Gastroesophageal sphincter (tissue), 4 donors: ENCODE measurements at regions not wholly inside any gene's neighbourhood (a gene's known extent, or its start where the extent isn't known, plus 50 kb on each side); places are given as distances from the start of the nearest gene placed in this dataset.

ENCODE experiments used
- ATAC-seq: fragments of 150-250 bp; one replicate; pipeline ENCODE4 v1.9.1; 2016; ENCODE audit warnings: mild to moderate bottlenecking, moderate library complexity
- H3K27ac ChIP-seq, 4 donors: fragments of 200-600 bp; sonication (generic) in 3 of 4; 1 replicate in 3 of 4; 2 replicates in 1 of 4; pipeline ENCODE4 v1.5.1; 2016 to 2019
- H3K27me3 ChIP-seq: fragments of 200-600 bp; sonication (generic); one replicate; pipeline ENCODE4 v1.5.1; 2019
- H3K36me3 ChIP-seq, 2 donors: fragments of 200-600 bp; sonication (generic); one replicate each; pipeline ENCODE4 v1.5.1; 2019; ENCODE audit warnings: control low read depth in 1 of 2
- H3K4me1 ChIP-seq, 3 donors: fragments of 200-600 bp; sonication (generic); 1 replicate in 2 of 3; 2 replicates in 1 of 3; pipeline ENCODE4 v1.5.1; 2016 to 2019; ENCODE audit warnings: control low read depth in 2 of 3
- H3K4me3 ChIP-seq, 2 donors: fragments of 200-600 bp; sonication (generic); one replicate each; pipeline ENCODE4 v1.5.1; 2019; ENCODE audit warnings: mild to moderate bottlenecking in 1 of 2, moderate library complexity in 1 of 2
- H3K9me3 ChIP-seq, 3 donors: fragments of 200-600 bp; sonication (generic); one replicate each; pipeline ENCODE4 v1.5.1; 2017 to 2019; ENCODE audit warnings: control low read depth in 2 of 3
- EP300 ChIP-seq: sonication (generic); formaldehyde crosslinking; IDR thresholded peaks from one replicate; pipeline ENCODE4 v1.6.1; 2017; ENCODE audit warnings: antibody characterized with exemption, mild to moderate bottlenecking
- POLR2A ChIP-seq, 2 donors: fragments of 450-650 bp; IDR thresholded peaks; one replicate each; pipeline ENCODE4 v1.6.1; 2017; ENCODE audit warnings: antibody characterized with exemption in 2 of 2, mild to moderate bottlenecking in 2 of 2, moderate library complexity in 1 of 2
- POLR2AphosphoS5 ChIP-seq: sonication (generic); formaldehyde crosslinking; IDR thresholded peaks from one replicate; pipeline ENCODE4 v1.6.1; 2017; ENCODE audit warnings: antibody characterized with exemption
- WGBS, 2 donors: methylation state at CpG; one replicate each; pipeline ENCODE4 v1.1.5; 2018; ENCODE audit warnings: low coverage in 1 of 2; 5-methylcytosine and 5-hydroxymethylcytosine counted together
- TF ChIP-seq, protein P1 (sequence below), 4 experiments: fragments of 200-600 bp in 2 of 4; fragments of 450-650 bp in 2 of 4; sonication (generic) in 1 of 4; IDR thresholded peaks; one replicate each; pipeline ENCODE4 v1.5.1; 2017 to 2019; ENCODE audit warnings: antibody characterized with exemption in 4 of 4, mild to moderate bottlenecking in 2 of 4, moderate library complexity in 2 of 4

DNA sequence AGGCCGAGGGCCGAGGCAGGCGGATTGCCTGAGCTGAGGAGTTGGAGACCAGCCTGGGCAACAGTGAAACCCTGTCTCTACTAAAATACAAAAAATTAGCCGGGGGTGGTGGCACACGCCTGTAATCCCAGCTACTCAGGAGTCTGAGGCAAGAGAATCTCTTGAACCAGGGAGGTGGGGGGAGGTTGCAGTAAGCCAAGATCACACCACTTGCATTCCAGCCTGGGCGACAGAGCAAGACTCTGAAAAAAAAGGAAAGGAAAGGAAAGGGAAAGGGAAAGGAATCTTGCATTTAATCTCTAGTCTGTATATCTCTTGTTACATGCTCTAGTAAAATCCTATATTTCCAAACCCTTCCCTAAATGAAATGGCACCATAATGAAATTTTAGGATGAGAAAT lies 328.3 kb upstream of the ADGRL2 start:
- no peak overlapping the region for H3K4me3 ChIP-seq
- no peaks in the 10 kb centered on the region for H3K36me3 ChIP-seq
- 80 to 100% methylated on average over 1 to 6 of the region's 6 CpGs for WGBS, 2 donors
- H3K9me3 ChIP-seq = no peaks in the 10 kb centered on the region
- ATAC-seq = no peak
- H3K4me1 ChIP-seq = peaks cover 0 to 2% (median 0%) of the 10 kb centered on the region in 3 donors
- TF ChIP-seq POLR2AphosphoS5 = no peak
- no peak for TF ChIP-seq POLR2A (IDR thresholded peaks at IDR 0.05)
- no peak for TF ChIP-seq EP300
- TF ChIP-seq, protein P1, sequence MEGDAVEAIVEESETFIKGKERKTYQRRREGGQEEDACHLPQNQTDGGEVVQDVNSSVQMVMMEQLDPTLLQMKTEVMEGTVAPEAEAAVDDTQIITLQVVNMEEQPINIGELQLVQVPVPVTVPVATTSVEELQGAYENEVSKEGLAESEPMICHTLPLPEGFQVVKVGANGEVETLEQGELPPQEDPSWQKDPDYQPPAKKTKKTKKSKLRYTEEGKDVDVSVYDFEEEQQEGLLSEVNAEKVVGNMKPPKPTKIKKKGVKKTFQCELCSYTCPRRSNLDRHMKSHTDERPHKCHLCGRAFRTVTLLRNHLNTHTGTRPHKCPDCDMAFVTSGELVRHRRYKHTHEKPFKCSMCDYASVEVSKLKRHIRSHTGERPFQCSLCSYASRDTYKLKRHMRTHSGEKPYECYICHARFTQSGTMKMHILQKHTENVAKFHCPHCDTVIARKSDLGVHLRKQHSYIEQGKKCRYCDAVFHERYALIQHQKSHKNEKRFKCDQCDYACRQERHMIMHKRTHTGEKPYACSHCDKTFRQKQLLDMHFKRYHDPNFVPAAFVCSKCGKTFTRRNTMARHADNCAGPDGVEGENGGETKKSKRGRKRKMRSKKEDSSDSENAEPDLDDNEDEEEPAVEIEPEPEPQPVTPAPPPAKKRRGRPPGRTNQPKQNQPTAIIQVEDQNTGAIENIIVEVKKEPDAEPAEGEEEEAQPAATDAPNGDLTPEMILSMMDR (IDR thresholded peaks at IDR 0.05) = no peak
- no peaks in the 10 kb centered on the region for H3K27me3 ChIP-seq
- H3K27ac ChIP-seq = no peak overlapping the region

DNA sequence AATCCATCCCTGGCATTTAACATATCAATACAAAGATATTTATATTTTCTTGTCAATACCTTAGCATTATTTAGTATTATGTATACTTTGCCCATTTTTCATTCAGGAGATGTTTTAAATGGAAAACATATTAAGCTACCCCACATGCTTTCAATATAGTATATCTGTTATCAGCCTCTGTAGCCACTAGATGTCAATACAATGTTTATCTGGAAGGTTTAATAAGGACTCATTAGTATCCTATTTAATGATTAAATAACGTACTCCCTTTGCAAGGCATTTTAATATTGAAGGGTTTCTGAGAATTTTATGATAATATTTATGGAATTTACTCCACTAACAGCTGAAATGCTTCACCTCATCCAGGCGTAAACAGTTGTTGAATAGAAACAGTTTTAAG lies 329.5 kb upstream of the ADGRL2 start:
- H3K4me1 ChIP-seq = no peaks in the 10 kb centered on the region
- TF ChIP-seq, protein P1 (IDR thresholded peaks at IDR 0.05) = no peak
- TF ChIP-seq POLR2AphosphoS5 = no peak
- no peak for TF ChIP-seq POLR2A (IDR thresholded peaks at IDR 0.05)
- TF ChIP-seq EP300 = no peak
- WGBS, 2 donors = 75 to 82% methylated on average over 2 of the region's 2 CpGs
- no peaks in the 10 kb centered on the region for H3K9me3 ChIP-seq
- no peaks in the 10 kb centered on the region for H3K36me3 ChIP-seq
- no peak overlapping the region for H3K27ac ChIP-seq
- H3K27me3 ChIP-seq = no peaks in the 10 kb centered on the region
- H3K4me3 ChIP-seq = no peak overlapping the region
- ATAC-seq = no peak

GRCh38 chr1:81470275-81470674 lies 330.5 kb upstream of the ADGRL2 start:
- ATAC-seq = no peak
- no peak overlapping the region for H3K27ac ChIP-seq
- no peak for TF ChIP-seq POLR2AphosphoS5
- no peak for TF ChIP-seq POLR2A (IDR thresholded peaks at IDR 0.05)
- TF ChIP-seq EP300 = no peak
- H3K36me3 ChIP-seq = no peaks in the 10 kb centered on the region
- H3K27me3 ChIP-seq = no peaks in the 10 kb centered on the region
- no peaks in the 10 kb centered on the region for H3K9me3 ChIP-seq
- H3K4me3 ChIP-seq = no peak overlapping the region
- 81 to 82% methylated on average over 3 of the region's 3 CpGs for WGBS, 2 donors
- H3K4me1 ChIP-seq = no peaks in the 10 kb centered on the region

- no peak for ATAC-seq
- no peak for TF ChIP-seq POLR2AphosphoS5
- TF ChIP-seq, protein P1 (IDR thresholded peaks at IDR 0.05) = no peak
- TF ChIP-seq POLR2A (IDR thresholded peaks at IDR 0.05) = no peak
- no peak for TF ChIP-seq EP300
- H3K4me3 ChIP-seq = no peak overlapping the region
- WGBS, 2 donors = 85 to 97% methylated on average over 4 of the region's 4 CpGs
- no peaks in the 10 kb centered on the region for H3K27me3 ChIP-seq
- H3K4me1 ChIP-seq = no peaks in the 10 kb centered on the region
- no peak overlapping the region for H3K27ac ChIP-seq
- no peaks in the 10 kb centered on the region for H3K36me3 ChIP-seq
- H3K9me3 ChIP-seq = no peaks in the 10 kb centered on the region
Measured at GRCh38 chr1:81467383-81467782, 333.4 kb upstream of the ADGRL2 start.

GRCh38 chr1:81466961-81467360 lies 333.8 kb upstream of the ADGRL2 start:
- no peak overlapping the region for H3K4me3 ChIP-seq
- H3K4me1 ChIP-seq = no peaks in the 10 kb centered on the region
- ATAC-seq = no peak
- WGBS, 2 donors = 77 to 81% methylated on average over 3 to 4 of the region's 4 CpGs
- no peaks in the 10 kb centered on the region for H3K9me3 ChIP-seq
- no peaks in the 10 kb centered on the region for H3K36me3 ChIP-seq
- H3K27ac ChIP-seq = no peak overlapping the region
- TF ChIP-seq, protein P1 (IDR thresholded peaks at IDR 0.05) = no peak
- no peak for TF ChIP-seq EP300
- no peak for TF ChIP-seq POLR2AphosphoS5
- no peak for TF ChIP-seq POLR2A (IDR thresholded peaks at IDR 0.05)
- H3K27me3 ChIP-seq = no peaks in the 10 kb centered on the region
